ENCODE measurements at regions not wholly inside any gene's neighbourhood (a gene's known extent, or its start where the extent isn't known, plus 50 kb on each side); places are given as distances from the start of the nearest gene placed in this dataset.

DNA sequence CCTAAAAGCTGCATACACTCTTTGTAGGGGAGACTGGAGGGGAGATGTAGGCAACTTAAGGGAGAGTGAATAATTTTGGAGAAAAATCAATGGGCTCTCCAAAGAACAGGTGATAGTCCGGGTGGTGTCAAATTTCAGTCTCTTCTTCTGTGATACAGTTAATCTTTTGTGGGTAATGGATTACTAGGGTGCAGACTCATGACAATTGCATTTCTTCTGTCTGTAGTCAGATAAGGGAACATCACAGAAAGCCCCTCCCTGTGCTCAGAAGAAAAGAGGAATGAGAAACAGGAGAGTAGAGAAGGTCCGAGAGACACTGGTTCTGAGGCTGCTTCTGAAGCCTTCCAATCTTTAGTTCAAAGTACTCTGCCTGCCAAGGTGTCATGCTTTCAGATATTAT lies 1140.7 kb upstream of the LRRN3 start:
- Histone ChIP-seq H3K79me2 (ENCODE audit: low read length) (no peaks in the 10 kb centered on the region), H3K9me3 (replicated peaks; ENCODE audit: insufficient read depth, low read length) (no peaks in the 10 kb centered on the region), H3K4me3 (ENCODE audit: low read length) (no peak overlapping the region), H3K9me2 (replicated peaks; ENCODE audit: insufficient read depth, low read length) (no peaks in the 10 kb centered on the region), H3K36me3 (replicated peaks; ENCODE audit: insufficient read depth, low read length) (no peaks in the 10 kb centered on the region), H4K20me1 (ENCODE audit: insufficient read depth, low read length) (no peaks in the 10 kb centered on the region), H3K4me2 (ENCODE audit: low read depth, low read length) (no peak overlapping the region), H3F3A (ENCODE audit: insufficient read depth, low read length) (peaks cover 11% of the 10 kb centered on the region), H2AFZ (ENCODE audit: low read length) (no peak overlapping the region), H3K4me1 (ENCODE audit: low read length) (peaks cover 9% of the 10 kb centered on the region), H3K9ac (ENCODE audit: low read length) (no peak overlapping the region), H3K27ac (ENCODE audit: low read length) (no peak overlapping the region), H3K27me3 (replicated peaks; ENCODE audit: insufficient read depth, low read length) (no peaks in the 10 kb centered on the region)
- TF ChIP-seq EZH2 (optimal IDR thresholded peaks at IDR 0.05; ENCODE audit: low read depth, low read length) (no peak), EZH2phosphoT487 (IDR thresholded peaks at IDR 0.05; ENCODE audit: low read length) (no peak)
- TF ChIP-seq, protein P1, sequence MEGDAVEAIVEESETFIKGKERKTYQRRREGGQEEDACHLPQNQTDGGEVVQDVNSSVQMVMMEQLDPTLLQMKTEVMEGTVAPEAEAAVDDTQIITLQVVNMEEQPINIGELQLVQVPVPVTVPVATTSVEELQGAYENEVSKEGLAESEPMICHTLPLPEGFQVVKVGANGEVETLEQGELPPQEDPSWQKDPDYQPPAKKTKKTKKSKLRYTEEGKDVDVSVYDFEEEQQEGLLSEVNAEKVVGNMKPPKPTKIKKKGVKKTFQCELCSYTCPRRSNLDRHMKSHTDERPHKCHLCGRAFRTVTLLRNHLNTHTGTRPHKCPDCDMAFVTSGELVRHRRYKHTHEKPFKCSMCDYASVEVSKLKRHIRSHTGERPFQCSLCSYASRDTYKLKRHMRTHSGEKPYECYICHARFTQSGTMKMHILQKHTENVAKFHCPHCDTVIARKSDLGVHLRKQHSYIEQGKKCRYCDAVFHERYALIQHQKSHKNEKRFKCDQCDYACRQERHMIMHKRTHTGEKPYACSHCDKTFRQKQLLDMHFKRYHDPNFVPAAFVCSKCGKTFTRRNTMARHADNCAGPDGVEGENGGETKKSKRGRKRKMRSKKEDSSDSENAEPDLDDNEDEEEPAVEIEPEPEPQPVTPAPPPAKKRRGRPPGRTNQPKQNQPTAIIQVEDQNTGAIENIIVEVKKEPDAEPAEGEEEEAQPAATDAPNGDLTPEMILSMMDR (IDR thresholded peaks at IDR 0.05; ENCODE audit: low read length): no peak
- no peak for DNase-seq

DNA sequence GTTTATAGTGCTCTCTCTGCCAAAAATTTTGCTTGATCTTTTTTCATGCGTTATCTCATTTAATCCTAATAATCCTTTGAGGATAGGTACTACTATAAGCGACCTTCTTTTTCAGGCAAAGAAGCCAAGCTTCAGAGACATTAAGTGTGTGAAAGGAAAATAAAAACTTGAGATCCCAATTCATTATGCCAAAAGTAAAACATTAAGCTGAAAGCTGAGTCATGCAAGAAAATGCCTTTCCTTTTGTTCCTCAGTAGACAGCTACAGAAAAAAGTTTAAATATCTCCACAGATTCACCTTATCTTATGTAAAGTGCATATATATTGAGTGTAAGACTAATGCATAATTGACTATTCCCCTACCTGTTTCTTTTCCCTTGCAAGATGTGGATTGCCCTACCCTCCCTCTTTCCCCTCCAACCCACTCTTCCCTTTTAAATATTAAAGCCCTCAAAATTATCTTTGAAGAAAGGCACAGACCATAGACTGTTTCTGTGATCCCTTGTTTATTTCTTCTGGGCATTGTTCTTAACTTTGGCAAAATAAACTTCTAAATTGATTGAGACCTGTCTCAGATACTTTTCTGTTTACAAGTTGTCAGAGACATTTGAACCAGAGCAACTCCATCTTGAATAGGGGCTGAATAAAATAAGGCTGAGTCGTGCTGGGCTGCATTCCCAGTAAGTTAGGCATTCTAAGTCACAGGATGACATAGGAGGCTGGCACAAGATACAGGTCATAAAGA lies 1139.9 kb upstream of the LRRN3 start:
- Histone ChIP-seq H3K36me3 (replicated peaks; ENCODE audit: insufficient read depth, low read length) (no peaks in the 10 kb centered on the region), H3K27ac (ENCODE audit: low read length) (no peak overlapping the region), H3F3A (ENCODE audit: insufficient read depth, low read length) (peaks cover 6% of the 10 kb centered on the region), H3K4me2 (ENCODE audit: low read depth, low read length) (no peak overlapping the region), H2AFZ (ENCODE audit: low read length) (no peak overlapping the region), H3K27me3 (replicated peaks; ENCODE audit: insufficient read depth, low read length) (no peaks in the 10 kb centered on the region), H3K4me1 (ENCODE audit: low read length) (peaks cover 2% of the 10 kb centered on the region), H3K9ac (ENCODE audit: low read length) (no peak overlapping the region), H3K79me2 (ENCODE audit: low read length) (no peaks in the 10 kb centered on the region), H3K9me2 (replicated peaks; ENCODE audit: insufficient read depth, low read length) (no peaks in the 10 kb centered on the region), H4K20me1 (ENCODE audit: insufficient read depth, low read length) (no peaks in the 10 kb centered on the region), H3K4me3 (ENCODE audit: low read length) (no peak overlapping the region), H3K9me3 (replicated peaks; ENCODE audit: insufficient read depth, low read length) (no peaks in the 10 kb centered on the region)
- no peak for TF ChIP-seq EZH2 (optimal IDR thresholded peaks at IDR 0.05; ENCODE audit: low read depth, low read length)
- TF ChIP-seq, protein P1 (IDR thresholded peaks at IDR 0.05; ENCODE audit: low read length): no peak
- no peak for TF ChIP-seq EZH2phosphoT487 (IDR thresholded peaks at IDR 0.05; ENCODE audit: low read length)
- DNase-seq: no peak

DNA sequence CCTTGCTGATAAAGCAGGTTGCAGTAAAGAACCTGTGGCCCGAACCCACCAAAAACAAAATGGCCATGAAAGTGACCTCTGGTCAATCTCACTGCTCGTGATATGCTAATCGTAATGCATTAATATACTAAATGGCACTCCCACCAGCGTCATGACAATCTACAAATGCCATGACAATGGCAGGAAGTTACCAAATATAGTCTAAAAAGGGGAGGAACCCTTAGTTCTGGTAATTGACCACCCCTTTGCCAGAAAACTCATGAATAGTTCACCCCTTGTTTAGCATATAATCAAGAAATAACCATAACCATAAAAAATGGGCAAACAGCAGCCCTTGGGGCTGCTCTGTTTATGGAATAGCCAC lies 1139.4 kb upstream of the LRRN3 start:
- H3K9me2 ChIP-seq (replicated peaks; ENCODE audit: insufficient read depth, low read length): no peaks in the 10 kb centered on the region
- H3K4me2 ChIP-seq (ENCODE audit: low read depth, low read length): no peak overlapping the region
- no peaks in the 10 kb centered on the region for H3K36me3 ChIP-seq (replicated peaks; ENCODE audit: insufficient read depth, low read length)
- H3K79me2 ChIP-seq (ENCODE audit: low read length): no peaks in the 10 kb centered on the region
- H4K20me1 ChIP-seq (ENCODE audit: insufficient read depth, low read length): no peaks in the 10 kb centered on the region
- TF ChIP-seq EZH2phosphoT487 (IDR thresholded peaks at IDR 0.05; ENCODE audit: low read length) (no peak), EZH2 (optimal IDR thresholded peaks at IDR 0.05; ENCODE audit: low read depth, low read length) (no peak)
- TF ChIP-seq, protein P1 (IDR thresholded peaks at IDR 0.05; ENCODE audit: low read length): no peak
- H3K4me1 ChIP-seq (ENCODE audit: low read length): no peaks in the 10 kb centered on the region
- H3K9me3 ChIP-seq (replicated peaks; ENCODE audit: insufficient read depth, low read length): no peaks in the 10 kb centered on the region
- no peak for DNase-seq
- no peak overlapping the region for H2AFZ ChIP-seq (ENCODE audit: low read length)
- no peaks in the 10 kb centered on the region for H3K27me3 ChIP-seq (replicated peaks; ENCODE audit: insufficient read depth, low read length)
- H3K9ac ChIP-seq (ENCODE audit: low read length): no peak overlapping the region
- no peak overlapping the region for H3K27ac ChIP-seq (ENCODE audit: low read length)
- H3F3A ChIP-seq (ENCODE audit: insufficient read depth, low read length): 0 out of 2 replicates have a peak, but pooled peaks cover under 1% of the 10 kb centered on the region
- no peak overlapping the region for H3K4me3 ChIP-seq (ENCODE audit: low read length)

All from MM.1S (cell line).